HG03520 (cell line): ENCODE measurements at regions not wholly inside any gene's neighbourhood (a gene's known extent, or its start where the extent isn't known, plus 50 kb on each side); places are given as distances from the start of the nearest gene placed in this dataset.

Source experiments
- ATAC-seq: cut with Tn5 transposase; IDR thresholded peaks from one replicate; pipeline ENCODE4 v1.9.1; 2021; ENCODE audit warnings: mild to moderate bottlenecking, moderate library complexity; ENCODE audit not compliant: unreplicated experiment

DNA sequence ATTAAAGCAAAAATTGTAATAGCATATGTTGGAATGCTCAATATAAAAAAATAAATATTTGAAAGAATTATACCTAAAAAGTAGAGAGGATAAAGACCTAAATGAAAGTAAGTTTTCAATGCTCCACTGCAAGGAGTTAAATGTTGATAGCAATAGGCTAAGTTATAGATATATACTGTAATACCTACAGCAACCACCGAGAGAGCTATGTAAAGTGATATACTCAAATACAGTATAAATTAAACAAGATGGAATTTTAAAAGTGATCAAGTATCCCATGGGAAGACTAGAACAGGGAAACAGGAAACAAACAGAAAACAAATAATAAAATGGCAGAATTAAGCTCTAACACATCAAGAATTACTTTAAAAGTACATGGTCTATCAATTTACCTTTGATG is 73.9 kb downstream of the CASP3 start:
- ATAC-seq: no peak

DNA sequence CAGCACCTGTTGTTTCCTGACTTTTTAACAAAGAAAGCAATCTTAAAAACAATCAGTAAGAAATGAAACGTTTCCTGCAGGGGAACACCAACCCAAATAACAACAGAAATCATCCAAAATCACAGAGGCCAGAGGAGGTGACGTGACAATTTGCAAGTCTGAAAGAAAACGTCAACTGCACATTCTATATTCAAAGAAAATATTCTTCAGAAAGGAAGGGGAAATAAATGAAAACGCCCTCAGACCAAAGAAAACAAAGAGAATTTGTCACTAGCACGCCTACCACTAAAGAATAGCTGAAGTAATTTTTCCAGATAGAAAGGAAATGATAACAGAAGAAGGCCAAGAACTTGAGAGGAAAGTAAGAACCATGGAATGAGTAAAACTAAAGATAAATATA is 74.4 kb downstream of the CASP3 start:
- ATAC-seq: no peak

DNA sequence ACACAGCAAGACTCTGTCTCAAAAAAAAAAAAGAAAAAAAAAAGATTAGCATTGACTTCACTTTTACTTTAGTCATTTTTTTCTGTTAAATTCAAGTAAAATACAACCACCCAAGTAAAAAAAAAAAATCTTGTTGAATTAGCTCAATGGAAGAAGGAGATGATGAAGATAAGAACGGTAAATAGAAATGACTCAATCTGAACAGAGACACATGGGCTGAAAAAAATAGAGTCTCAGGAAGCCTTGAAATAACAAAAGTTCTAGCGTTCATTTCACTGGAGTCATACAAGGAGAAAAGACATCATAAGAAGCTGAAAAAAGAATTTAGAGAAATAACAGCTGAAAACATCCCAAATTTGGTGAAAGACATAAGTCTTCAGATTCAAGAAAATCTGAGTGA is 75.5 kb downstream of the CASP3 start:
- no peak for ATAC-seq

DNA sequence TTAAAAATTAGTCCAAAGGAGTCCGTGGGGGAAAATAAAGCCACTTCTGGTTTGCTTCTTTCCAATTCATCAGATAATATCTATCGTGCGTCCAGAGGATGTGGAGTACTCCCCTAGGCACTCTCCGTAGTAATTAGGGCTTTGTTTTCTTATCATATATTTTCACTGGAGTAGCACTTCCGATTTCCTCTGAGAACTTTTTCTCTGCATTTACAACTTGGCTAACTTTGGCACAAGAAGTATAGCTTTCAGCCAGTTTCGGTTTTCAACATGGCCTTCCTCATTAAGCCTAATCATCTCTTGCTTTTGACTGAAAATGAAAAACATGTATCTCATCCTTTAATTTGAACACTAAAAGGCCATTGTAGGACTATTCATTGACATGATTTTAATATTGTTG is 80.5 kb downstream of the CASP3 start:
- ATAC-seq: no peak

DNA sequence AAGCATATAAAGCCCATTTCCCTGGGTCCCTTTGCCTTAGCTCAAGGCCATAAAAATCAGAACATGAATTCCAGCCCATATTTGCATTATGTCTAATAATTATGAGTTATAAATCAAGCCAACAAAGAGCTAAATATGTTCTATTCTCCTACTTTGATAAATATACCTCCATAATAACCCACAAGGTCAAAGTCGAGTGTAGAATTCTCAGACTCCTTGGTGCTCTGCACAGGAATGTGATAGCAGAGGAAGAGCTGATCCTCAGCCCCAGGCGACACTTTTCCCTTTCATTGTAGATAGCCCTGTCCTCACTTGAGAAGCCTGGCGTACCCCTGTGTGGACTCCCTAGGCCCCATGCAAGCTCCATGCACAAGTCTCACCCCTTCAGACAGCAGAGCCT is 85.6 kb downstream of the CASP3 start:
- no peak for ATAC-seq

DNA sequence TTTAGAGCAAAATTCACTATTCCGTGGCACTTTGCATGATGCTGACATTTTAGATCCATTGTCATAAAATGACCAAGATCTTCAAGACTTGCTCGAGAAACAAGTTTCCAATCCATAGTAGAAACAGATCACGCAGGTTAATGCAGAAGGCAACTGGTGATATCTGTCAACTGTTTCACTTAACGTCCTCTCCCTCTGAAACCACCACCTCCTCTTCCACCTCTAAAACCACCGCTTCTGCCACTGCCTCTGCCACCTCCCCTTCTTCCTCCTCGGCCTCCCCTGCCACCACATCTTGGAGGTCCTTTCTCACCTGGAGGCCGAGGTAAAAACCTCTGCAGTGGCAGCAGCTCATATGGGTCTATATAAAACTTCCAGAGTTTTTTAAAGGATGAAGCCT is 84.6 kb upstream of the IRF2 start:
- no peak for ATAC-seq

DNA sequence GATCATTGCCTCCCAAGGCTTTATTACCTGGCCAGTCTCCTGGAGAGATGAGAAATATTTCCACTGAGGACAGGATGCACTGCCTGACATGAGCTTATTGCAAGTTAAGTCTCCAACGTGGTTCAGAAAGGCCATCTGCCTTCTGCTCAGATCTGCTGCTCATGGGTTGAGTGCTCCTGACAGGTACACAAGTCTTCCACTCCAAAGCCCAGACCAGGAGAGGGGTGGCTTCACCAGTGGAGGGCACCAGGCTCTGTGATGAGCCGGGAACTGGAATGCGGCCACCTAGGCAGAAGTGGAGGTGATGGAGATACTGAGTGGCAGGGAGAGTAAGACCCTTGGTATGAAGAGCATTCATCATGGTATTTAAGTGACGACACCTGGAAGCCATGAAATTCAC is 79.5 kb upstream of the IRF2 start:
- ATAC-seq: no peak

DNA sequence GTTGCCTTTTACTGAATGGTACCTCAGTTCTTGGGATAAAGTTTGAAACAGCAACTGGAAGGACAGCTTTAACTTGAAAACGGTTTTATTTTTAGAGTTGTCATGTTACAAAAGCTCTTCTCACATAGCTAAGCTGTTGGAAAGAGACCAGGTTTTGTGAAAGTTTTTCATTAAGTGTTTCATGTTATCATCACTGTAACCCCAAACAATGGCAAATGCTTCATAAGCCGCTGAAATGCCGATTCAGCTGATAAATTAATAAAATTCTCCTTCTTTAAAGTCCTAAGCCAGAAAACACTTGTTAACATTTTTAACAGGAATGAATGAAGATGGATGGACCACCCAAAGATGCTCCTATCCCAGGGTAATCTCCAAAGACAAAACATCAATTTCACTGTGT is 76.1 kb upstream of the IRF2 start:
- no peak for ATAC-seq

DNA sequence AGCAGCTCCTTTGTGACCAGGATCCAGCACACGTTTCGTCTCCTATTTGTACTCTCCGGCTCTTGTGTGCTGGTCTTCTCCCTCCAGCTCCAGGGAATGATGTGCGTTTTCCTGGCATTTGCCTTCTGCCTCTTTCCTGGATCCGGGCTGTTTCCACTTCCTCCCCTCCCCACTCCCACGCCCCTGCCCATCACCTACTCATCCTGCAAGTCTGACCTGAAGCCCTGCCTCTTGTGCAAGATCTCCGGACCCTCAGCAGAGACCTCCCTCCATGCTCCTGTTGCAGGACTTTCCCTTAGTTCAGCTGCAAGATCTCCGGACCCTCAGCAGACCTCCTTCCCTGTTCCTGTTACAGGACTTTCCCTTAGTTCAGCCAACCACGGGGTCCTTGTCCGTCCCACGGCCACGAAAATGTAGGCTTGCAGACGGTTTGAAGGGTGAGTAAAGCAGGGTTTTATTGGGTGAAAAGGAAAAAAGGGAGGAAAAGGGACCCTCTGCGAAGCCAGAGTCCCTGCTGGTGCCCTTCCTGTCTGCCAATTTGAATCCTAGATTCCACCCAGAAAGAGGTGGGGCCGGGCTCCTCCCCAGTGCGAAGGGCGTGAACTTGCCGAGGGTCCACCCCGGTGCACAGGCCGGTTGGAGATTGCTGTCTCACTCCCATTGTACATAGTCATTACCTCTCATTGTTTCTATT is 74.4 kb upstream of the IRF2 start:
- no peak for ATAC-seq

DNA sequence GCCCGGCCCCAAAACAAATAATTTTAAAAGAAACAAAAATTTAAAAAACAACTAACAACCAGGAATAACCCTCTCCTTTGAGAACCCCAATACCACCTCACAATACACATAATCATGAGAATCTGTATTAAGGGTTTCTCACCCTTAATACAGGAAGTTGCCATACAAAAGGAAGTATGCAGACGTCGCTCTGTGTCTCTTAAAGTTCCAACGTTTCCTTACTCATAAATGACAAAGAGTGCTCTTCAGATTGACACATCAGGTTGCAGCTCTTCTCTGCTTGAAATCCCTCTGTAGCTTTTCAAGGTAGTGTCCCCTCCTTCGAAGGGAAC is 73.9 kb upstream of the IRF2 start:
- no peak for ATAC-seq

DNA sequence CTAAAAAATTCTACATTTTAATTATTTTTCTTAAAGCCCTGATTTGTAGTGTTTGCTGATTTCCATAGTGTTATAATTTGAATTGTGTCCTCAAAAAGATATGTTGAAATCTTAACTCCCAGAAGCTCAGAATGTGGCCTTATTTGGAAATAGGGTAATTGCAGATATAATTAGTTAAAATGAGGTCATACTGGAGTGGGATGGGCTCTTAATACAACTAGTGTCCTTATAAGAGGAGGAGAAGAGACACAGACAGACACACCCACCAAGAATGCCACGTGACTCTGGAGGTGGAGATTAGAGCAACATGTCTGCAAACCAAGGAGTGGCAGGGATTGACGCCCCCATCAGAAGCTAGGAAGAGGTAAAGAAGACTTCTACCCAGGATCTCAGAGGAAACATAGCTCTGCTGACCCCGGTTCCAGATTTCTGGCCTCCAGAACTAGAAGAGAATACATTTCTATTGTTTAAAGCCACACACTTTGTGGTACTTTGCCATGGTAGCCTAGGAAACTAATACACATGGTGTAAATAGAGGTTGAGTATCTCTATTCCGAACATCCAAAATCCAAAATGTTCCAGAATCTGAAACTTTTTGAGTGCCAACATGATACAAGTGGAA is 70.5 kb upstream of the IRF2 start:
- ATAC-seq: no peak

DNA sequence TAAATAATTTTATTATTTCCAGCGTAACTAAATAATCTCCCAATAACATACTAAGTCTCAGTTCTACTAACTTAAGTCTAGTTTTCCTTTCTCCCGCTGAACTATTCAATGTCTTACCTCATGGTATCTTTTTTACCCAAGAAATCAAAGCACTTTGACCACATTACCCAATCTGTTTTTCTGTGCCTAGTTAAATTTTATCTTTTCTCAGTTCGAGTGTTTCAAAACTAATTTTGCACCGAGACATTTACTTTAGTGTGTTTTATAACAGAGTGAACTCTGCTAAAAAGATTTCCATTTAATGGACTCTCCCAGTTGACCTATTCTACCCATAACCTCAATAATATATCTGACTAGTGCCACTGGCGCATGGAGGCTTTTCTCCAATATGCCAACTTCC is 67.6 kb upstream of the IRF2 start:
- ATAC-seq: no peak

DNA sequence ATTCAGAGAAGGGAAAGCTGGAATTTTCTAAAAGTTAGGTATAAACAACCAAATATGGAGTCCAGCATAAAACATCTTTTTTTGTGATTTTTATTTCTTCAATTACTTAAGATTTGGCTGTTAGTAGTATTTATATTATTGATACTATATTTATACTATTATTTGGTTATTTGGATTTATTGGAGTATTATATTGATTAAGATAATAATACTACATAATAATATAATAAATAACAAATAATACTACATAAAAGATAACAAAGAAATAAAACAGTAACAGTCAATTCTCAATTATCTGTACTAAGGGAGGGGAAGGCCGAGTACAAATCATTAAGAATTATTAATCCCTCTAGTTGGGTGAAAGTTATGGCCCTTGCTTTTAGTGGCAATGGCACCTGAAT is 66.0 kb upstream of the IRF2 start:
- ATAC-seq: no peak

DNA sequence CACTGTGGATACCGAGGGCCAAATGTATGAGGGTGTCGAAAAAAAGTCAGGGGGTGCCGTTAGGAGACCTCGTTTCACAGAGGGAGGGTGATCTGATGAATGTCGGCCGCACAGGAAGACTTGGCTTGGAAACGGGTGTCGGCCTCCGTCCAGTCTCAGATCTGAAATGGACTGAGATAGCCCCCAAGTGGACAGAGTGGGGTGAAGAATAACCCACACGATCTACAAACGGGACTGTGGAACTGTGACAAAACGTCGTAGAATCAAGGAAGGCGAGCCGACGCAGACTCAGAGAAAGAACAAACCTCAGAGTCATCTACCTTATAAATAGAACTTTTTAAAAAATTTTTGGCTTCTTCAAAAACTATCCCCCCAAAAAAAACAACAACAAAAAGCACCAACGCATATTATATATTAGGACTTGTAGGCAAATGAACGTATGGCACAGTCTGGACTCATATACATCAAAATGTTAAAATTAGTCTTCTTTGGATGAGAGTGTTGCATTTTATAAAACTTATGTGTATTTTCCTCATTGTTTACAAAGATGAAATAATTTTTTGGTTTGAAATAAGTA is 63.8 kb upstream of the IRF2 start:
- peak; percentile 46 for ATAC-seq

DNA sequence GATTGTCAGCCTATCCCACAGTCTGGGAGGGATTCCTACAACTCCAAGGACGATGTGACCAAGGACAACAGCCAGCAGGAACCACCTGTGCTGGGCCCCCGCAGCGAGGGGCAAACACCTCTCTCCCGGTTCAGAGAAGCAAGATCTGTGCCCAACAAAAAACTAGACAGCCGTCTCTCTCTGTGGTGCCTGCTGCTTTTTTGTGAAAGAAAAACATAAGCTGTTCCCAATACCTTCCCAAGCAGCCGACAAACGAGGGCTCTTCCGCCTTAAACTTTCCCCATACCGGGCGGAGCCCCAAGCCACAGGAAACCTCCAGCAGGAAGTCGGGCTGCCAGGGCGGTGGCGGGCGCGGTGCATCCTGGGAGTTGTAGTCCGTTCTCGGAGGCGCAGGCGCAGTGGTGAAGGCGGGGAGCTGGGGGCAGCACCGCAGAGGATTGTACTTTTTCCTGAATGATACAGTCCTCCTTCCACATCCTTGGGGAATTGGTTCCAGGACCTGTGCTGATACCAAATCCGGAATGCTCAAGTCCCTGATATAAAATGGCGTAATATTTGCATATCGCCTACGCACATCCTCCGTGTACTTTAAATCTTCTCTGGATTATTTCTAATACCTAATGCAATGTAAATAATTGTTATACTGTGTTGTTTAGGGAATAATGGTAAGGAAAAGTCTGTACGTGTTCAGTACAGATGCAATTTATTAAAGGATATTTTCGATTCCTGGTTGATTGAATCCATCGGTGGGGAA is 63.1 kb upstream of the IRF2 start:
- ATAC-seq: peak; percentile 43

DNA sequence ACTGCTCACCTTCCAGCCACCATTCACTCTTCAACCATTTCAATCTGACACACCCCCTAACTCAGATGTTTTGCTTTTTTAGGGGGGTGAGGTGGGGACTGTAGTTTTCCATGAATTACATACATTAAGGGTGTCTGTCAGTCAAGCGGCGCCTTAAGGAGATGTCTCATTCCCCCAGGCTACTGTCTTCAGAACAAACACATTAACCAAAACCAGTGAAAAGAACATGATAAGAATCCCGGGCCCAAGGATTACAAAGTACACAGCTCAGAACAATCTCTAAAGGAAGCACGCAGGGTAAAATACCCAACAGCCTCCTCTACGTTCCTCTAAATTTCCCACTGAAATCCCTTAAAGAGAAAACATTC is 62.5 kb upstream of the IRF2 start:
- no peak for ATAC-seq

DNA sequence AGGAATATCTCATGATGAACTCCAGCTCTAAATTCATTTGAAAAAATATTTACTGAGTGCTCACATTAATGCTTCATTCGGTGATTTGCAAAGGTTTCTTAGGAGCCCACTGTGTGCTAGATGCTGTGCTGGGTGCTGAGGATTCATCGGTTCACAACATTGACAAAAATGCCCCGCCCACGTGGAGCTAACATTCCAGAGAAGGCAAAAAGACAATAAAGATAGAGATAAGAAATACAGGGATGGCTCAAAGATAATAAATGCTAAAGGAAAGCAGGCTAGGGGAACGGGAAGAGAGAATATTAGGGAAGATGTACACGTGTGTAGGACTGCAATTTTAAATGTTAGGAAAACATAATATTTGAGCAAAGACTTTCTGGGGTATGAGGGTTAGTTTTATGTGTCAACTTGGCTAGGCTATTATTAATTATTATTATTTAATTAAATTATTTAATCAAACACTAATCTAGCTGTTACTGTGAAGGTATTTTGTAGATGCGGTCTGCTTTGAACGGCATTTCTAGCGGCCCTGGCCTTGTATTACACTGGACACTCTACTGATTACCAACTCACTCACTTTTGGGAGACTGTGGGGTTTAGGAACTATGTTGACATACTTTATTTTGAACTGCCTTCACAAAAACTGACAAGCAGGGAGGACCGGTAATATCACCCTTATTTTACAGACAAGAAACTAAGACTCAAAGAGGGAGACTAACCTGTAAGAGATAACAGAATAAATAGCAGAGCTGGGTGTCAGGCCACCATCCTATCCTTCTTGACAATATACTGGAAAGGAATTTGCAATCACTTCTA is 61.9 kb upstream of the IRF2 start:
- ATAC-seq: no peak

DNA sequence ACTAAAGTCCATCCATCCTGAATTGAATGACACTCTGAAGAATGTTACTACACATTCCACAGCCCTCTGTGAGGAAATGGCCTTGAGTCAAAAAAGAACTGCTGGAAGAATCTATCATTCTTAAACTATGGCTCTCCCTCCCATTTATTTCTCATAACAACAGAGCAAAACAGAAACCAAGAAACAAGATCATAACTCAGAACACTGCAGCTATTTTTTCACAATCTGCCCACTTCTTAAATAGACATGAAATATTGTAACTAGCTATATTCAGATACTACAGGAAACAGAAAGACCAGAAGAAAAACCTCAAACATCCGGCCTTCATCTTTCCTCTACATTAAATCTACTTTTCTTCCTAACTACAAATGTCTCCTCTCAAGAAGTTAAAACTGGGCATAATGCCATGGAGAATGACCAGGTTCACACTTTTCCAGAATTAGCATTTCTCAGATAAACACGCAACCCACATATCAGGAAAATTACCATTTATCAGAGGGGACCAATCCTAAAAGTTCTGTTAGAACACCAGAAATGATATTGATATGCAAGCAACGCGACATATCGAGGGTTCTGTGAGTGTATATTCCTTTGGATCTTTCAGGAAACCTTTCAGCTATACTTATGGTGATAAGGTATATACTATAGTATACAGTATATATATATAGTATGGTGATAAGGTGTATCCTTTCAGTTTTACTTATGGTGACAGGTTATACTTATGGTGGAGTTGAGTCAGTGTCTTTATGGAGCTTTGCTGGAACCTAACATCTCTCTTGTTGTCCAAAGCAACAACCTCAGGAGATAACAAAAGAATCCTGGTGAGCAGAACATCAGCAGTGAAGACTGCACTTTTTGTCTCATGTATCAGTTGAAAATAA is 60.4 kb upstream of the IRF2 start:
- peak; percentile 57 for ATAC-seq

DNA sequence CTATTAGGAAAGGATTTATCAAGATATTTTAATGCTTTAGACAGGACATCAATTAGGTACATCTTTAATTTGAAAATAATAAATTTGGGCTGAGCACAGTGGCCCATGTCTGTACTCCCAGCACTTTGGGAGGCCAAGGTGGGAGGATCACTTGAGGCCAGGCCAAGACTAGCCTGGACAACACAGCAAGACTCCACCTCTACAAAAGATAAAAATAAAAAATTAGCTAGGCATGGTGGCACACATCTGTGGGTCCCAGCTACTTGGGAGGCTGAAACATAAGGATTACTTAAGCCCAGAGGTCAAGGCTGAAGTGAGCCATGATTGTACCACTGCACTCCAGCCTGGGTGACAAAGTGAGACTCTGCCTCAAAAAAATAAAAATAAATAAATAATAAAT is 59.6 kb upstream of the IRF2 start:
- ATAC-seq: no peak

DNA sequence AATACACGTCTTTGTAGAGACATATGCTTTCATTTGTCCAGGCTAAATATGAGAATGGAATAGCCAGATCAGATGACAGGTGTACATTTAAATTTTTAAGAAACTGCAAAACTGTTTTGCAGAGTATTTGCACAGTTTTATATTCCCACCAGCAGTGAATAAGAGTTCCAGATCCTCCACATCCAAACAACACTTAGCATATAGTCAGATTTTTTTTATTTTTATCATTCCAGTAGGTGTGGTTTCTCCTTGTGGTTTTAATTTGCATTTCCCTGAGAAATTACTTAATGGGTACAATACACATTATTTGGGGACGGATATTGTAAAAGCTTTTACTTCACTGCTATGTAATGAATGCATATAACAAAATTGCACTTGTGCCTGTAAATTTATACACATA is 56.7 kb upstream of the IRF2 start:
- ATAC-seq: no peak
